ENCODE measurements at regions not wholly inside any gene's neighbourhood (a gene's known extent, or its start where the extent isn't known, plus 50 kb on each side); places are given as distances from the start of the nearest gene placed in this dataset.

DNA sequence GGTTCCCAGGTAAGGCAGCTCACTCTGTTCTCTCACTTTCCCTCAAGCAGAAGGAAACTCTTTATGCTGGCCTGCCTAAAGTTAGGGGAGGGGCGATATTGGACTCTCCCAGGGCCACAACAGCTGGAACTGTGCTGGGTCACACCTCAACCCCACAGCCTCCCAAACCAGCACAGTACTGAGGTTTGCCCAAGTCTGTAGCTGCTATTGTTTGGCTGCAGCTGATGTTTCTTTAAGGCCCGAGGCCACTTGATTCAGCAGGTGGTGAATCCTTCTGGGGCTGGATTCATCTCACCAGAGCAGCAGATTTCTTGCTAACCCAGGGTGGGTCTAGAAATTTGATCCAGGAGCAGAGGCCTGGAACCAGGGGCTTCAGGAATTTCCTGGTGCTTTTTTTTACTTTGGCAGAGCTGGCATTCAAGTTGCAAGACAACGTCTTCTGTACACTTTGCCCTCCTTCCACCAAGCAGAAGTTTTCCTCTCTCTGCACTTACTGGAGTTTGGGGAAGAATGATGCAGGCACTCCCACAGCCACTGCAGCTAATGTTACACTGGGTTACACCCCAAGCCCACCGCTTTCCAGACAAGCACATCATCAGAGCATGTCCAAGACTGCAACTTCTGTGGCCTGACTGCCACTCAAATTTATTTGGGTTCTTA, 544.7 kb upstream of the NDST4 start:
- Histone ChIP-seq H3K27me3 (ENCODE audit: control insufficient read depth, insufficient read depth, low read length) (no peaks in the 10 kb centered on the region), H3K9ac (ENCODE audit: low read depth, low read length) (no peak overlapping the region), H3K9me3 (ENCODE audit: control insufficient read depth, insufficient read depth, low read length) (no peaks in the 10 kb centered on the region), H3K4me3 (ENCODE audit: low read depth, low read length) (no peak overlapping the region), H3K36me3 (ENCODE audit: control insufficient read depth, insufficient read depth, low read length) (no peaks in the 10 kb centered on the region), H3K4me1 (ENCODE audit: control insufficient read depth, insufficient read depth, low read length) (no peaks in the 10 kb centered on the region)

DNA sequence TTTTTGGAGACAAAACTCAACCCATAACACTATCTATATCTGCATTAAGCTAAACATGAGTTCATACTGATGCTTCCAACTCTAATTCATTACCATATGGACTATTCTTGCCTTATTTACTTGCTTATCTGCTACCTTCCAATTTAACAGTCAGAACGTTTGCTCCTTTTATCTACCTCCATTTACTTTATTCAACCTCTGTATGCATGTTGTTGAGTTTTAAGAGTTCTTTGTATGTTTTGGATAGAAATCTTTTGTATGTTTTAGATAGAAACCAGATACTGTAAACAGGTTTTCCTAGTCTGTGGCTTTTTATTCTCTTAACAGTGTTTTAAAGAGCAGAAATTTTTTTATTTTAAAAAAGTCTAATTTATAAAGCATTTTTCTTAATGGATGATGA, 542.2 kb upstream of the NDST4 start:
- Histone ChIP-seq H3K27me3 (ENCODE audit: control insufficient read depth, insufficient read depth, low read length) (no peaks in the 10 kb centered on the region), H3K36me3 (ENCODE audit: control insufficient read depth, insufficient read depth, low read length) (no peaks in the 10 kb centered on the region), H3K9me3 (ENCODE audit: control insufficient read depth, insufficient read depth, low read length) (no peaks in the 10 kb centered on the region), H3K4me1 (ENCODE audit: control insufficient read depth, insufficient read depth, low read length) (no peaks in the 10 kb centered on the region), H3K9ac (ENCODE audit: low read depth, low read length) (no peak overlapping the region), H3K4me3 (ENCODE audit: low read depth, low read length) (no peak overlapping the region)

DNA sequence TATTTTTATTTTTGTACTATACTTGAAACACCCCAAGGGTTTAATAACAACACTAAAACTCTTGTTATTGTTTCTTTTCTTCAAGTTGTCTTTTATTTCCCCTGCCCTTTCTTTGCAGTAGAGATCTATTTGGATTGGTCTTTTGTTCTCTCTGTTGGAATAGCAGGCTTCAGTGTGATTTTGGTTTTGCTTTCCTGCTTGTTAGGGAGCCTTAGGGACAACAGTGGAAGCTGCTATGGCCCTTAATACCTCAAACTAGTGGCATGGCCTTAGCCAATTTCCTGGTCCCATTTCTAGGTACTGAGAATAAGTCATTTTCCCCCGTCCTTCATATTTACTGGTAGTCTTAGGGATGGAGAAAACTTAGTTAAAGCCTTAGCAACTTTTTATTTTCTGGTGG, 535.4 kb upstream of the NDST4 start:
- Histone ChIP-seq H3K4me3 (ENCODE audit: low read depth, low read length) (no peak overlapping the region), H3K36me3 (ENCODE audit: control insufficient read depth, insufficient read depth, low read length) (no peaks in the 10 kb centered on the region), H3K27me3 (ENCODE audit: control insufficient read depth, insufficient read depth, low read length) (no peaks in the 10 kb centered on the region), H3K9me3 (ENCODE audit: control insufficient read depth, insufficient read depth, low read length) (no peaks in the 10 kb centered on the region), H3K9ac (ENCODE audit: low read depth, low read length) (no peak overlapping the region), H3K4me1 (ENCODE audit: control insufficient read depth, insufficient read depth, low read length) (no peaks in the 10 kb centered on the region)

DNA sequence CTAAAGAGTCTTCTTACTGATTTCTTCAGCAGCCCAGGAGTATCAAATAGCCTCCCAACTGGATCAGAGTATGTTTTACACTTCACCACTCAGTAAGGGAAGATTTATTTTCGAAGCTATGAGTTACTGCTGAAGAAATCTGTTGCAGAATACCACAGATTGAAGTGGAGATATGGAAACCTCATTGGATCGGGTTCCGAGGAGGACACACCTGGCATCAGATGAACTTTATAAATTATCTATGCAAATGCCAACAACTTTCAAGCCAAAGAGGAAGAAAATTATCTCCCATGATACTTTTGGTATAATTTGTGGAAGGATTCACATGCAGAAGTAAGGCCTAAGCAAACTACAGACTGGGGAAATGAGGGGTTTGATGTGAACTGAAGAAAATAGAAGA, 515.9 kb upstream of the NDST4 start:
- H3K36me3 ChIP-seq (ENCODE audit: control insufficient read depth, insufficient read depth, low read length): no peaks in the 10 kb centered on the region
- no peaks in the 10 kb centered on the region for H3K27me3 ChIP-seq (ENCODE audit: control insufficient read depth, insufficient read depth, low read length)
- H3K4me3 ChIP-seq (ENCODE audit: low read depth, low read length): no peak overlapping the region
- no peaks in the 10 kb centered on the region for H3K4me1 ChIP-seq (ENCODE audit: control insufficient read depth, insufficient read depth, low read length)
- no peak overlapping the region for H3K9ac ChIP-seq (ENCODE audit: low read depth, low read length)
- H3K9me3 ChIP-seq (ENCODE audit: control insufficient read depth, insufficient read depth, low read length): no peaks in the 10 kb centered on the region

DNA sequence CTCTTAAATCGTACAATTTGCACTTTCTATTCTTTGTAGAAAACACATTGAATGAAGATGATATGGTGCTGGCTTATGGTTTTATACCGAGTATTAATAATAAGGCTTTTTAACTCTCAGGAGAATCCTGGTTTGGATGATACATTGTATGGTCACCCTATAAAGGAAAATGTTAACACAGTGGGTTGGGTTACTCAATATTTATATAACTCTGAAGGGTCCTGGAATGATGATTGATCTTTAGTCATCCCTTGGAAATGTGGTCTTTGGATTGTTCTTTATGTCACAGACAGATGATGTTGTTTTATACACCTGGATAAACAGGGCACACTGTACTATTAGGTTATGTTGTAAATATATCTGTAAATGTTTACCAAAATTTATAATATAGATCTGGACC, 496.2 kb upstream of the NDST4 start:
- no peaks in the 10 kb centered on the region for H3K36me3 ChIP-seq (ENCODE audit: control insufficient read depth, insufficient read depth, low read length)
- no peak overlapping the region for H3K9ac ChIP-seq (ENCODE audit: low read depth, low read length)
- no peaks in the 10 kb centered on the region for H3K4me1 ChIP-seq (ENCODE audit: control insufficient read depth, insufficient read depth, low read length)
- no peaks in the 10 kb centered on the region for H3K9me3 ChIP-seq (ENCODE audit: control insufficient read depth, insufficient read depth, low read length)
- no peak overlapping the region for H3K4me3 ChIP-seq (ENCODE audit: low read depth, low read length)
- no peaks in the 10 kb centered on the region for H3K27me3 ChIP-seq (ENCODE audit: control insufficient read depth, insufficient read depth, low read length)

DNA sequence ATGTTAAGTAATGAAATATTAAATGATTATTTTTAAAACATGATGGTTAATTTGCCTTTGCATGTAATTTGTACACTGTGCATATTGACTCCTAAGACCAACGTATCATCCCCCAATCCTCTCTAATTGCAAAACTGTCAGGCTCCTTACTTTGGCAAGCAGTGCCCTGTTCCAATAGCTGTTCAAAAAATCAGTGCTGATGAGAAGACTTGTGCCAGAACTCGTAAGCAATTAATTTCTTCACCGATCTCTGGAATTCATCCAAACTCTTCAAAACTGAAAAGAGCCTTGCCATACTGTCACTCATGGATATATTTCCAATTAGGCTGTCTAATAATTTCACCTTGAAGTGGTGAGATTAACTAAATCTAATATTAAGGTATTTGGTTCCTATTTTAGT, 493.9 kb upstream of the NDST4 start:
- no peaks in the 10 kb centered on the region for H3K36me3 ChIP-seq (ENCODE audit: control insufficient read depth, insufficient read depth, low read length)
- no peaks in the 10 kb centered on the region for H3K9me3 ChIP-seq (ENCODE audit: control insufficient read depth, insufficient read depth, low read length)
- H3K9ac ChIP-seq (ENCODE audit: low read depth, low read length): no peak overlapping the region
- H3K4me3 ChIP-seq (ENCODE audit: low read depth, low read length): no peak overlapping the region
- no peaks in the 10 kb centered on the region for H3K27me3 ChIP-seq (ENCODE audit: control insufficient read depth, insufficient read depth, low read length)
- no peaks in the 10 kb centered on the region for H3K4me1 ChIP-seq (ENCODE audit: control insufficient read depth, insufficient read depth, low read length)

DNA sequence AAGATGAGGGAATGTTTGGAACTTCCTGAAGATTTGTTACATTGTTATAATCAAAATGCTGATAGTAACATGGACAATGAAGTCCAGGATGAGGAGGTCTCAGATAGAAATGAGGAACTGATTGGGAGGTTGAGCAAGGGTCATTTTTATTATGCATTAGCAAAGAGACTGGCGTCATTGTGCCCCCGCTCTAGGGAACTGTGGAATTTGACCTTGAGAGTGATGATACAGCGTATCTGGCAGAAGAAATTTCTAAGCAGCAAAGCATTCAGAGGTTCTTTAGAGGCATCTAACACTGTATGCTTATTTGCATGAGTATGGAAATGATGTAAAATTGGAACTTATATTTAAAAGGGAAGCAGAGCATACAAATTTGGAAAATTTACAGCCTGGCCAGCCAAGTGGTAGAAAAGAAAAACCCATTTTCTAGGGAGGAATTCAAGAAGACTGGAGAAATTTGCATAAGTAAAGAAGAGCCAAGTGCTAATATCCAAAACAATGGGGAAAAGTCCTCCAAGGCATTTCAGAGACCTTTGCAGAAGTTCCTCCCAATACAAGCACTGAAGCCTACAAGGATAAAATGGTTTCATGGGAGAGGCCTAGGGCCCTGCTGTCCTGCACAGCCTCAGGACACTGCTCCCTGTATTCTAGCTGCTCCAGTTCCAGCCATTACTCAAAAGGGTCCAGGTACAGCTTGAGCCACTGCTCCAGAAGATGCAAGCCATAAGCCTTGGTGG, 483.0 kb upstream of the NDST4 start:
- Histone ChIP-seq H3K4me1 (ENCODE audit: control insufficient read depth, insufficient read depth, low read length) (peaks cover 5% of the 10 kb centered on the region), H3K36me3 (ENCODE audit: control insufficient read depth, insufficient read depth, low read length) (no peaks in the 10 kb centered on the region), H3K27me3 (ENCODE audit: control insufficient read depth, insufficient read depth, low read length) (no peaks in the 10 kb centered on the region), H3K9me3 (ENCODE audit: control insufficient read depth, insufficient read depth, low read length) (peaks cover 3% of the 10 kb centered on the region), H3K4me3 (ENCODE audit: low read depth, low read length) (no peak overlapping the region), H3K9ac (ENCODE audit: low read depth, low read length) (no peak overlapping the region)

DNA sequence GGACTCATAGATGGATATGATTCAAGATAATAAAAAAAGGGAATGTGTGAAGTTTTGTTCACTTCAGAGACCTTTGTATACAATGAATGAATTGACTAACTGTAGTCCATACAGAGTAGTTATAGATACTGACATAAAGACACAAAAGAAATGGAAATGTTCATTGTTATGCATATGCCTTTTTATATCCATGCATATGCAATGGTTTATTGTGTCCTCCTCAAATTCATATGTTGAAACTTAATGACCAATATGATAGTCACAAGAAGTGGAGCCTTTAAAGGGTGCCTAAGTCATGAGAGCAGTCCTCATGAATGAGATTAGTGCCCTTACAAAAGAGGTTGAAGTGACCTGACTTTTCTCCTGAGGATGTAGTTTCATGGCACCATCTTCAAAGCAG, 467.5 kb upstream of the NDST4 start:
- H3K4me3 ChIP-seq (ENCODE audit: low read depth, low read length): no peak overlapping the region
- H3K9ac ChIP-seq (ENCODE audit: low read depth, low read length): no peak overlapping the region
- no peaks in the 10 kb centered on the region for H3K4me1 ChIP-seq (ENCODE audit: control insufficient read depth, insufficient read depth, low read length)
- no peaks in the 10 kb centered on the region for H3K27me3 ChIP-seq (ENCODE audit: control insufficient read depth, insufficient read depth, low read length)
- no peaks in the 10 kb centered on the region for H3K36me3 ChIP-seq (ENCODE audit: control insufficient read depth, insufficient read depth, low read length)
- no peaks in the 10 kb centered on the region for H3K9me3 ChIP-seq (ENCODE audit: control insufficient read depth, insufficient read depth, low read length)

DNA sequence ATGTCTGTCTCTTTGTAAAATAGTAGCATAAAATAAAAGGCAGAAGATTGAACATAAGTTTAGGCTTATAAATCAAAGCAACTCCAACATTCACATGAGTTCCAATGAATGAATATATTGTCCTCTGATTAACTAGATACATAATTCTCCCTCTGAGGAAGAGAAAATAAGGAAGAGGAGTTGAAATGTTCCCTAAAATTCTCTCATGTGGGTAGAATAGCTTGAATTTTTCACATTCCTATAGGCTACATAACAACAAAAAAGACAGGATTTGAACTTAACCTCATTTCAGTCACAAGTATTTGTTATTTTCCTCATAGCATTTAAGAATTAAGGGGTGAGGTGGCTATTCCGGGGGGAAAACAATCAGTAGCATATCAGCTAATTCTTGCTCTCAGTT, 462.4 kb upstream of the NDST4 start:
- H3K9ac ChIP-seq (ENCODE audit: low read depth, low read length): no peak overlapping the region
- no peaks in the 10 kb centered on the region for H3K4me1 ChIP-seq (ENCODE audit: control insufficient read depth, insufficient read depth, low read length)
- no peaks in the 10 kb centered on the region for H3K9me3 ChIP-seq (ENCODE audit: control insufficient read depth, insufficient read depth, low read length)
- H3K4me3 ChIP-seq (ENCODE audit: low read depth, low read length): no peak overlapping the region
- no peaks in the 10 kb centered on the region for H3K36me3 ChIP-seq (ENCODE audit: control insufficient read depth, insufficient read depth, low read length)
- no peaks in the 10 kb centered on the region for H3K27me3 ChIP-seq (ENCODE audit: control insufficient read depth, insufficient read depth, low read length)

DNA sequence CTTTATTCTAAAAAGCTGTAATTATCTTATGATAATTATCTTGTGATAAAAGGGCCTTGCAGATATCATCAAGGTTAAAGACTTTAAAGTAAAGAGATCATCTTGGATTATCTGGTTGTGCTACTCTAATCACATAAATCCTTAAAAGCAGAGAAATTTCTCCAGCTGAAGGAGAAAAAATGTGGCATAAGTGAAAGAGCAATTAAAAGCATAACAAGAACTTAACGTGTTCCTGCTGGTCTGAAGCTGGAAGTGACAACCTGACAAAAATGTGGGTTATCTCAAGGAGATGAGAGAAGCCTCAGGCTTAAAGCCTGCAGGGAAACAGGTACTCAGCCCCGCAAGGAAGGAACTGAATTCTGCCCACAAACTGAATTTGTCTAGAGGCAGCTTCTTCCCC, 449.1 kb upstream of the NDST4 start:
- Histone ChIP-seq H3K27me3 (ENCODE audit: control insufficient read depth, insufficient read depth, low read length) (no peaks in the 10 kb centered on the region), H3K4me1 (ENCODE audit: control insufficient read depth, insufficient read depth, low read length) (no peaks in the 10 kb centered on the region), H3K36me3 (ENCODE audit: control insufficient read depth, insufficient read depth, low read length) (no peaks in the 10 kb centered on the region), H3K9ac (ENCODE audit: low read depth, low read length) (no peak overlapping the region), H3K4me3 (ENCODE audit: low read depth, low read length) (no peak overlapping the region), H3K9me3 (ENCODE audit: control insufficient read depth, insufficient read depth, low read length) (no peaks in the 10 kb centered on the region)

DNA sequence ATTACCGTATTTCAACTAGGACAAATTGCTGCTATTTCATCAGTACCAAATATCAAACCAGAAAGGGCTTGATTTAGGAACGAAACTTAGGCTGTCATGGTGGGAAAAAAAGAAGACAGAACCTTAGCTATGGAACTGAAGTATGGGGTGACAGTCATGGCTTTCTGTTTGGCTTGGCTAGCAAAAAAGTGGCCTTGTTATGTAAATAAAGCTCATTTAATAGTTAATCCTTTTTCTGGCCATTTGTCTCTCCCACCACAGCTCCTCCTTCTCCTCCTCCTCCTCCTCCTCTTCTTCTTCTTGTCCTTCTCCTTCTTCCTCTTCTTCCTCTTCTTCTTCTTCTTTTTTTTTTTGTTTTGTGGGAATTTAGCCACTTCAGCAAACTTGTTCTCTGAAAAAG, 434.7 kb upstream of the NDST4 start:
- Histone ChIP-seq H3K27me3 (ENCODE audit: control insufficient read depth, insufficient read depth, low read length) (no peaks in the 10 kb centered on the region), H3K4me3 (ENCODE audit: low read depth, low read length) (no peak overlapping the region), H3K9me3 (ENCODE audit: control insufficient read depth, insufficient read depth, low read length) (no peaks in the 10 kb centered on the region)

DNA sequence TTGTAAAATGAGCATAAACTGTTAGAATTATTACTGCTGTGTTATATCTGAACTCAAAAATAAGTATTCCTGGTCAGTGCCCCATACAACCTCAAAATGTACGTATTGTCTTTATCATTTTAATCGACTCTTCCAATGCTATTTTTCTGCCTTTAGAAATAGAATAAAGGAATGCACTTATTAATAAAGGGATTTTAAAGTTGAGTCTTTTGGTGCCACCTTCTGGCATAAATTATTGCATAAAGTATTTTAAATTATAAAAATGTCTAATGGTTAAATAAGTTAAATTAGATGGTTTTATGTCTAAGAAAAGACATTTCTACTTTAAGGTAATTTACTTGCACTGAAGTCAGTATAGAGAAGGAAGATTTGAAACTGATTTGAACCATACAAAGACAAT, 424.0 kb upstream of the NDST4 start:
- no peak overlapping the region for H3K9ac ChIP-seq (ENCODE audit: low read depth, low read length)
- H3K27me3 ChIP-seq (ENCODE audit: control insufficient read depth, insufficient read depth, low read length): no peaks in the 10 kb centered on the region
- H3K9me3 ChIP-seq (ENCODE audit: control insufficient read depth, insufficient read depth, low read length): no peaks in the 10 kb centered on the region
- no peaks in the 10 kb centered on the region for H3K36me3 ChIP-seq (ENCODE audit: control insufficient read depth, insufficient read depth, low read length)
- H3K4me3 ChIP-seq (ENCODE audit: low read depth, low read length): no peak overlapping the region
- H3K4me1 ChIP-seq (ENCODE audit: control insufficient read depth, insufficient read depth, low read length): no peaks in the 10 kb centered on the region

More for the DNA sequence above, 434.7 kb upstream of the NDST4 start:
- Histone ChIP-seq H3K36me3 (ENCODE audit: control insufficient read depth, insufficient read depth, low read length) (no peaks in the 10 kb centered on the region), H3K9ac (ENCODE audit: low read depth, low read length) (no peak overlapping the region), H3K4me1 (ENCODE audit: control insufficient read depth, insufficient read depth, low read length) (no peaks in the 10 kb centered on the region)

Data from iPS-15b (cell line).